ENCODE measurements at regions not wholly inside any gene's neighbourhood (a gene's known extent, or its start where the extent isn't known, plus 50 kb on each side); places are given as distances from the start of the nearest gene placed in this dataset.

DNA sequence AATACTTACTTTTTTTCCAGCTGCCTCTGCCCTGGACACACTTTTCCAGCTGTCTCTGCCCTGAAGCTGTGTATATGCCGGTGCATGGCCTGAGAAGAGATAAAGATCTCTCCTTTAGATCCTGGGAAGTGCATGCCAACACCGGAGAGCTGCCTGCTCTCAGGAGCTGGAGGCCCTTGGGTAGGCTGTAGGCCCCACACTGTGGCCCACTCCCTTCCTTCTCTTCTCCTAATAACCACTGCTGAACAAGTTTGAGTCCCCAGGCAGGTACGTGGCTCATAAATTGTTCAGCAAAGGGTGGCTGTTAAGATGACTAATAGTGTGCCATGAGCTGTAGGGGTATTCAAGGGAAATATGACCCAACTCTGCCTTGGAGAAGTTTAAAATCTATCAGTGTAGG lies 102.5 kb downstream of the CD24 start:
- WGBS (ENCODE audit: extremely low coverage, insufficient read length, low lambda C conversion rate), result no CpG with 5 or more reads among the region's 3 CpGs
- no peak overlapping the region for H3T11ph ChIP-seq (ENCODE audit: low read length)
- peaks cover 14% of the 10 kb centered on the region for H3K9me3 ChIP-seq (ENCODE audit: control insufficient read depth, low read depth, low read length)
- no peaks in the 10 kb centered on the region for H3K4me1 ChIP-seq (ENCODE audit: insufficient read depth, low read length)
- no peak overlapping the region for H3K14ac ChIP-seq (ENCODE audit: insufficient read depth, low read length)
- no peak overlapping the region for H3K4me2 ChIP-seq (ENCODE audit: insufficient read depth, insufficient read length, low read length)
- no peak overlapping the region for H3K27ac Mint-ChIP-seq
- H3K23me2 ChIP-seq (ENCODE audit: insufficient read length, low read depth, low read length, poor library complexity, severe bottlenecking), result no peaks in the 10 kb centered on the region
- no peak for DNase-seq
- no peaks in the 10 kb centered on the region for H3K79me2 ChIP-seq (ENCODE audit: insufficient read depth, low read length)
- H2AK5ac ChIP-seq (ENCODE audit: insufficient read length, low read length), result no peak overlapping the region
- no peak overlapping the region for H2BK12ac ChIP-seq (ENCODE audit: insufficient read length, low read depth, low read length)
- no peak overlapping the region for H3K23ac ChIP-seq (ENCODE audit: insufficient read length, low read depth, low read length)
- H2BK20ac ChIP-seq (ENCODE audit: low read depth, low read length, poor library complexity, severe bottlenecking), result no peak overlapping the region
- H2BK120ac ChIP-seq (ENCODE audit: low read depth, low read length, poor library complexity, severe bottlenecking), result no peak overlapping the region
- no peak overlapping the region for H2AFZ ChIP-seq (ENCODE audit: low read length)
- no peak overlapping the region for H3K27ac ChIP-seq (ENCODE audit: insufficient read length, low read depth, low read length)
- H4K5ac ChIP-seq (ENCODE audit: insufficient read length, low read depth, low read length), result no peak overlapping the region
- H3K4me1 Mint-ChIP-seq, result peaks cover 25 to 28% of the 10 kb centered on the region in 2 experiments
- peaks cover 32 to 55% (median 33%) of the 10 kb centered on the region in 3 experiments for H3K36me3 Mint-ChIP-seq (ENCODE audit: insufficient read depth in 1 of 3, low read depth in 3 of 3)
- H3K79me1 ChIP-seq (ENCODE audit: insufficient read depth, low read depth, low read length, poor library complexity, severe bottlenecking), result no peaks in the 10 kb centered on the region
- H3K4ac ChIP-seq (ENCODE audit: low read depth, low read length), result no peak overlapping the region
- no peak overlapping the region for H2BK5ac ChIP-seq (ENCODE audit: insufficient read length, low read length)
- peaks cover 1% of the 10 kb centered on the region; the same call in 1 of the 2 replicates for H3K27me3 Mint-ChIP-seq (ENCODE audit: low read depth)
- H4K20me1 ChIP-seq (ENCODE audit: control insufficient read depth, insufficient read depth, insufficient read length), result no peaks in the 10 kb centered on the region
- H3K9ac ChIP-seq (ENCODE audit: extremely low read depth, insufficient read length, low read length), result no peak overlapping the region
- no peak overlapping the region for H2BK15ac ChIP-seq (ENCODE audit: low read depth, low read length)
- H3K4me3 Mint-ChIP-seq, result no peak overlapping the region
- H3K27me3 ChIP-seq (ENCODE audit: insufficient read depth, low read length), result no peaks in the 10 kb centered on the region
- H3K18ac ChIP-seq (ENCODE audit: insufficient read length, low read depth, low read length), result no peak overlapping the region
- H3K9me3 Mint-ChIP-seq, result peaks cover 47 to 50% of the 10 kb centered on the region in 2 experiments
- no peak overlapping the region for H4K8ac ChIP-seq (replicated peaks; ENCODE audit: insufficient read length, low read depth, low read length)
- H4K91ac ChIP-seq (ENCODE audit: insufficient read length, low read depth, low read length), result no peak overlapping the region
- TF ChIP-seq, protein P1, sequence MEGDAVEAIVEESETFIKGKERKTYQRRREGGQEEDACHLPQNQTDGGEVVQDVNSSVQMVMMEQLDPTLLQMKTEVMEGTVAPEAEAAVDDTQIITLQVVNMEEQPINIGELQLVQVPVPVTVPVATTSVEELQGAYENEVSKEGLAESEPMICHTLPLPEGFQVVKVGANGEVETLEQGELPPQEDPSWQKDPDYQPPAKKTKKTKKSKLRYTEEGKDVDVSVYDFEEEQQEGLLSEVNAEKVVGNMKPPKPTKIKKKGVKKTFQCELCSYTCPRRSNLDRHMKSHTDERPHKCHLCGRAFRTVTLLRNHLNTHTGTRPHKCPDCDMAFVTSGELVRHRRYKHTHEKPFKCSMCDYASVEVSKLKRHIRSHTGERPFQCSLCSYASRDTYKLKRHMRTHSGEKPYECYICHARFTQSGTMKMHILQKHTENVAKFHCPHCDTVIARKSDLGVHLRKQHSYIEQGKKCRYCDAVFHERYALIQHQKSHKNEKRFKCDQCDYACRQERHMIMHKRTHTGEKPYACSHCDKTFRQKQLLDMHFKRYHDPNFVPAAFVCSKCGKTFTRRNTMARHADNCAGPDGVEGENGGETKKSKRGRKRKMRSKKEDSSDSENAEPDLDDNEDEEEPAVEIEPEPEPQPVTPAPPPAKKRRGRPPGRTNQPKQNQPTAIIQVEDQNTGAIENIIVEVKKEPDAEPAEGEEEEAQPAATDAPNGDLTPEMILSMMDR (conservative IDR thresholded peaks at IDR 0.05), result no peak
- no peak overlapping the region for H3K56ac ChIP-seq (ENCODE audit: insufficient read length, low read depth, low read length)

All from H9 (cell line).